OCI-LY1 (cell line): ENCODE measurements at regions not wholly inside any gene's neighbourhood (a gene's known extent, or its start where the extent isn't known, plus 50 kb on each side); places are given as distances from the start of the nearest gene placed in this dataset.
"Not testable (repeated sequence)": the region's sequence is repeated elsewhere in the genome, so short reads cannot be mapped to it uniquely, and the experiment has no call there.

Experiments
- EZH2 ChIP-seq: fragments of 200-600 bp; sonication (generic), shearing (Covaris generic); IDR thresholded peaks from 2 replicates; pipeline ENCODE4 v1.8.0; 2017; ENCODE audit warnings: borderline replicate concordance, mixed run types, mild to moderate bottlenecking, antibody characterized with exemption, low read length, moderate library complexity, mixed read lengths
- TF ChIP-seq, protein P1 (sequence below): fragments of 200-600 bp; sonication (generic), shearing (Covaris generic); IDR thresholded peaks from 2 replicates; pipeline ENCODE4 v1.5.1; 2017; ENCODE audit warnings: mild to moderate bottlenecking, antibody characterized with exemption, low read length, moderate library complexity, mixed read lengths

- not testable (repeated sequence) for TF ChIP-seq EZH2
- TF ChIP-seq, protein P1, sequence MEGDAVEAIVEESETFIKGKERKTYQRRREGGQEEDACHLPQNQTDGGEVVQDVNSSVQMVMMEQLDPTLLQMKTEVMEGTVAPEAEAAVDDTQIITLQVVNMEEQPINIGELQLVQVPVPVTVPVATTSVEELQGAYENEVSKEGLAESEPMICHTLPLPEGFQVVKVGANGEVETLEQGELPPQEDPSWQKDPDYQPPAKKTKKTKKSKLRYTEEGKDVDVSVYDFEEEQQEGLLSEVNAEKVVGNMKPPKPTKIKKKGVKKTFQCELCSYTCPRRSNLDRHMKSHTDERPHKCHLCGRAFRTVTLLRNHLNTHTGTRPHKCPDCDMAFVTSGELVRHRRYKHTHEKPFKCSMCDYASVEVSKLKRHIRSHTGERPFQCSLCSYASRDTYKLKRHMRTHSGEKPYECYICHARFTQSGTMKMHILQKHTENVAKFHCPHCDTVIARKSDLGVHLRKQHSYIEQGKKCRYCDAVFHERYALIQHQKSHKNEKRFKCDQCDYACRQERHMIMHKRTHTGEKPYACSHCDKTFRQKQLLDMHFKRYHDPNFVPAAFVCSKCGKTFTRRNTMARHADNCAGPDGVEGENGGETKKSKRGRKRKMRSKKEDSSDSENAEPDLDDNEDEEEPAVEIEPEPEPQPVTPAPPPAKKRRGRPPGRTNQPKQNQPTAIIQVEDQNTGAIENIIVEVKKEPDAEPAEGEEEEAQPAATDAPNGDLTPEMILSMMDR, result not testable (repeated sequence)
Observed at GRCh38 chr1:184195722-184196121, 144.2 kb downstream of the TSEN15 start.
